ENCODE measurements at regions not wholly inside any gene's neighbourhood (a gene's known extent, or its start where the extent isn't known, plus 50 kb on each side); places are given as distances from the start of the nearest gene placed in this dataset.
"Not testable (repeated sequence)": the region's sequence is repeated elsewhere in the genome, so short reads cannot be mapped to it uniquely, and the experiment has no call there.

GRCh38 chr6:16950302-16950701 lies 151.5 kb upstream of the STMND1 start:
- no peak for DNase-seq (ENCODE audit: low read depth)

DNA sequence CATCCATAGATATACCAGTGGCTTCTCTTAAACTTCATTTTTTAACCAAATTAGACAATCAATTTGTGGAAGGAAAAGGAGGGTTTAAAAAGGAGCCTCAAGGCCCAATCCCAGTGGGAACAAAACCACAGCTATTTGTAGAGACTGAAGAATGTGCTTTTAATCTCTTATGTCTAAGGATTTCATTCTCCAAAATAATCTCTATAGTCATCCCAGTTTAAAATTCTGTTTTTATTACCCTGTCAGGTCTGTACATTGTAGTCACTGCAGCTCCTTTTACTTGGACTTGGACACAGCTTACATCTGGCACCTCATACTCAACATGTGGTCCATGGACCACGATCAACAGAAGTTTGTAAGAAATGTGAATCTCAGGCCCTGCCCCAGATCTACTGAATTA lies 152.1 kb upstream of the STMND1 start:
- peak; percentile 46 for DNase-seq (ENCODE audit: low read depth)

GRCh38 chr6:16948396-16948795 lies 153.5 kb upstream of the STMND1 start:
- no peak for DNase-seq (ENCODE audit: low read depth)

- peak; percentile 91 for DNase-seq (ENCODE audit: low read depth)
Observed at GRCh38 chr6:16947375-16948015, 154.4 kb upstream of the STMND1 start.

GRCh38 chr6:16944596-16944995 lies 157.3 kb upstream of the STMND1 start:
- no peak for DNase-seq (ENCODE audit: low read depth)

GRCh38 chr6:16939839-16940238 lies 162.0 kb upstream of the STMND1 start:
- peak; percentile 50 for DNase-seq (ENCODE audit: low read depth)

- no peak for DNase-seq (ENCODE audit: low read depth)
Observed at GRCh38 chr6:16939351-16939750, 162.5 kb upstream of the STMND1 start.

- DNase-seq (ENCODE audit: low read depth) = no peak
Observed at GRCh38 chr6:16936893-16937292, 165.0 kb upstream of the STMND1 start.

- DNase-seq (ENCODE audit: low read depth) = no peak
Observed at GRCh38 chr6:16933961-16934360, 167.9 kb upstream of the STMND1 start.

- DNase-seq (ENCODE audit: low read depth) = no peak
Observed at GRCh38 chr6:16933532-16933931, 168.3 kb upstream of the STMND1 start.

DNA sequence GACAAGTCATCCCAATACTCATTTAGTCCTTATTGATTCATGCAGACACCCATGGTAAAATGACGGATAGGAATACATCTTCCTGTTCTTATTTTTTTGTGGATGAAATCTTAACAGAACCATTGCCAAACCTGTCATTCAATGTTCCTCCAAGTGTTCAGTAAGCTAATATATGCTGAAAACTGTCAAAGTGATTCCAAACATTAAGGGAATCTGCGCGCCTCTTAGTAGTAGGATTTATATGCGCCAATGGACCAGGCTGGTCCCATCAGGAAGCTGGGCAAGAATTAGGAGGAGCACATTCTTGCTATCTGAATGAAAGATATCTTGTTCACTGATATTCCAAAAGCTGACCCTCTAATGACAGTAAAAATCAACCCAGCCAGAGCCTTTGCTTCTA lies 168.9 kb upstream of the STMND1 start:
- no peak for DNase-seq (ENCODE audit: low read depth)

DNA sequence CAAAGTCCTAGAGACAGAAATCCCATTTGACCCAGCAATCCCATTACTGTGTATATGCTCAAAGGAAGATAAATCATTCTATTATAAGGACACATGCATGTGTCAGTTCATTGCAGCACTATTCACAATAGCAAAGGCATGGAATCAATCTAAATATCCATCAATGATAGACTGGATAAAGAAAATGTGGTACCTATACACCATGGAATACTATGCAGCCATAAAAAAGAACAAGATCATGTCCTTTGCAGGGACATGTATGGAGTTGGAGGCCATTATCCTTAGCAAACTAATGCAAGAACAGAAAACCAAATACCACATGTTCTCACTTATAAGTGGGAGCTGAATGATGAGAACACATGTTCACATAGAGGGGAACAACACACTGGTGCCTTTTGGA lies 169.8 kb upstream of the ATXN1 start:
- DNase-seq (ENCODE audit: low read depth) = not testable (repeated sequence)

- DNase-seq (ENCODE audit: low read depth) = no peak
Observed at GRCh38 chr6:16930432-16930831, 169.2 kb upstream of the ATXN1 start.

DNA sequence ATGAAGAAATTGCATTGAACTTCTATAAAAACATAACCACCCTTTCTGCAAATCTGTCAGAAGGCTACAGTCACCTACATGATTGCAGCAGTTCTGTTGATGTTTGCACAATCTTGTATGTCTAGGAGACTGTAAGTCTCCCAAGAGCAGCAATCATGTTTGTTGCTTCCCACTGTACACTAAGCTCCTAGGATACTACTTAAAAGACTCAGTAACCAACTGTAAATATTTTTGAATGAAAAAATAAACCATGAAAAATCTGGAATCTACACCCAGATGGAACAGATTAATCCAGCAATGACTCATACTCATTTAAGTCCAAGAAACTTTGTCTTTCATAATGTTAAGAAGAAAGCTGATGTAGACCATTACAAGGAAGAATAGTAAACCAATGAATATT lies 168.5 kb upstream of the ATXN1 start:
- DNase-seq (ENCODE audit: low read depth) = peak; percentile 65

GRCh38 chr6:16928387-16928786 lies 167.1 kb upstream of the ATXN1 start:
- DNase-seq (ENCODE audit: low read depth) = no peak

DNA sequence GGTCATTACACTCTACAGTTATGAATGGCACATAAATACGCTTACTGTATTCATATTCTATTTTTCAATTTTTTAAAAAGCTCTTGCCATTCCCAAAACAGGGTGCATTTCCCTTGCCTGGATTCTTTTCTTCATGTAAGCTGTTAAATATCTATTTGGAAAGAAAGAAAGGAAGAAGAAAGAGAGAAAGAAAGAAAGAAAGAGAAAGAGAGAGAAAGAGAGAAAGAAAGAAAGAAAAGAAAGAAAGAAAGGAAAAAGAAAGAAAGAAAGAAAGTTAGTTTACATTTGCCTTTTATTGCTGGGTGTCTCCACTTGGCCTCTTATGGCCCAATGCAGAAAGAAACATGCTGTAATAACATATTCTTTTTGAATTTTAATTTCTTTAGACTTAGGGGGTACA lies 165.9 kb upstream of the ATXN1 start:
- DNase-seq (ENCODE audit: low read depth) = no peak

DNA sequence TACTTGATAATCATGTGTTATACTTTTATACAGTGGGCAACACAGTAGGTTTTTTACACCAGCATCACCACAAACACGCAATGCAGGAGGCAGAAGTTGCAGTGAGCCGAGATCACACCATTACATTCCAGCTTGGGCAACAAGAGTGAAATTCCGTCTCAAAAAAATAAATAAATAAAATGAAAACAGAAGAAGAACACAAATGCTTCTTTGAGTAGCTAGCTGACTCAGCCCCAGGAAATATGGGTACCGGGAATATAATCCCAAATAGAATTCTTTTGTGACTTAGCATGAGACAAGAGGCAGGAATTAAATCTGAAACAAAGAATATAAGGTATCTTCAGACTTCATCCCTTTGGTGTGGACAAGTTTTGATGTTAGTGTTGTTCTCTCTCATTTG lies 164.2 kb upstream of the ATXN1 start:
- no peak for DNase-seq (ENCODE audit: low read depth)

- DNase-seq (ENCODE audit: low read depth) = no peak
Observed at GRCh38 chr6:16922282-16922681, 161.0 kb upstream of the ATXN1 start.

DNA sequence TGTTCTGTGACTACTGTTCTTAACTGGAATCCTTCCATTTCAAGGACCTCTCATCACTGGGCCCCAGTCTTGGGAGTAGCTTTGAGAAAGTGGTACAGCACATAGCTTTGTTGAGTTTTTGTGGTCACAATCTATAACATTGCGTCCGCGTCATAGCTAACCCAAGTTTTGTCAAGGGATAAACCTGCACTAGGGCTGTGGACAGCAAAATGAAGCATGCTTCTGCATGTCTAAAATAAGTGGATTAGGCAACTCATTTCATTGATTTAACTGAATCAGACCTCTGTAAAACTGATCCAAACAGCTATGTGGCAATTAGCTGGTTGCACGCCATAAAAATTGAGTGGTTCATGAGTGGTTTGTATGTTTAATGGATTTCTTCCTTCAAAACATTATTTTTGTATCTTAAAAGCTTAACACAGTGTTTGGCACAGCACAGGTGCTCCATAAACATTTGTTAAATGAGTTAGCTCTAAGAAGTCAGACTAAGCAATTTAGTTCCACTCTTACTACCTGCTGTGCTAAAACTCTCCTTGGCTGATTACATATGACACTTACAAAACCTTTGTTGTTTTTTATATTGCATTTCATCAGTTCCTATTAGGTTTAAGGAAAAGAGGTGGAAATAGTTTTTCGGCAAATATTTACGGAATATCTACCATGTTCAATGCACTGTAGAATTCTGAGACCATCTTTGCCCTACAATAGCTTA lies 160.3 kb upstream of the ATXN1 start:
- no peak for DNase-seq (ENCODE audit: low read depth)

DNA sequence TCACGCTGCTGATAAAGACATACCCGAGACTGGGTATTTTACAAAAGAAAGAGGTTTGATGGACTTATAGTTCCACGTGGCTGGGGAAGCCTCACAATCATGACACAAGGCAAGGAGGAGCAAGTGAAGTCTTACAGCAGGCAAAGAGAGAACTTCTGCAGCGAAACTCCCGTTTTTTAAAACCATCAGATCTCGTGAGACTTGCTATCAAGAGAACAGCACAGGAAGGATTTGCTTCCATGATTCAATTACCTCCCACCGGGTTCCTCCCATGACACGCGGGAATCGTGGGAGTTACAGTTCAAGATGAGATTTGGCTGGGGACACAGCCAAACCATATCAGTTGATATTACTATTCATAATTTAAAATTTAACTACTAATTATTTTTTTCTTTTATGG lies 157.3 kb upstream of the ATXN1 start:
- no peak for DNase-seq (ENCODE audit: low read depth)

DNA sequence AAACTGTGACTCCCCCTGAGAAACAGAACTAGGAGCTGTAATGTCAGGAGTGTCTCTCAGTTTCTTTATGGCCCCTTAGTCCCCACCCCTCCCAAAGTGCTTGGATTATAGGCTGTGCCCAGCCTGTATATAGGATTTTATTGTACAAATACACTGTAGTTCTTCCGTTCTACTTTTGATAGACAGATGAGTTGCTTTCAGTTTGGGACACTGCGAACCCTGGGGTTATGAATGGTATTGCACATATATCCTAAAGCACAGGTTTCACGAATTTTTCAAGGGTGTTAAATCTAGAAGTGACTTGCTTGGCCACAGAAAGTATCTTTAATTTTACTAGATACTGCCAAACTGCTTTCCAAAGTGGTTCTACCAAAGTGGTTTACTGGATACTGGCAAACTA lies 152.9 kb upstream of the ATXN1 start:
- DNase-seq (ENCODE audit: low read depth) = no peak

GRCh38 chr6:16912756-16913155 lies 151.5 kb upstream of the ATXN1 start:
- no peak for DNase-seq (ENCODE audit: low read depth)

GRCh38 chr6:16911088-16911487 lies 149.8 kb upstream of the ATXN1 start:
- no peak for DNase-seq (ENCODE audit: low read depth)
